ENCODE measurements at regions not wholly inside any gene's neighbourhood (a gene's known extent, or its start where the extent isn't known, plus 50 kb on each side); places are given as distances from the start of the nearest gene placed in this dataset.

DNA sequence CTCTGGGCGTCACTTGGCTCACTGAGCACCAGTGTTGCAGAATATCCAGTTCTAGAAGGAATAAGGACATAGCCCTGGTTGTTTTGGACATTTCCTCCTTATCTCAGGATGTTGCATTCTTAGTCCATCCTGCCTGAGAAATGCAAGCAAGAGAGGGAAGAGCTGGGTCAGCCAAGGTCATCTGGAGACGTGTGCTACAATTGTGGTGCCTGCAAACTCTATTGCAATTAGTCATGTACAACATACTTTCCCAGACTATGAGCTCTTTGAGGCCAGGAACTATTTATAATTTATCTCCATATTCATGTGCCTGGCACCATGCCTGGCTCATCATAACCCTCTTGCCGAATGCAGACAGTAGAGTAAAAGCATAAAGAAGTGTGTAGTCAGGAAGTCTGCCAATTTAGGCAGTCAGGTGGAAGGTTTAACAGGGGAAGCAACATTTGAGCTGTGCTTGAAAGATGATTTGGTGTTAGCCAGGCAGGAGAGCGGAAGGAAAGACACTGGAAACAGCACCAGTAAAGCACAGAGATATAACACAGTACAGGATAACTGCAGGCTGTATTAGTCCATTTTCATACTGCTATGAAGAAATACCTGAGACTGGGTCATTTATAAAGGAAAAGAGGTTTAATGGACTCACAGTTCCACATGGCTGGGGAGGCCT lies 129.4 kb upstream of the PAX6 start:
- H3K27ac Mint-ChIP-seq = no peak overlapping the region
- H3K4me3 Mint-ChIP-seq = no peak overlapping the region
- ChIA-PET POLR2A (no interaction called here), CTCF (no interaction called here)
- peaks cover 17% of the 10 kb centered on the region for H3K27me3 Mint-ChIP-seq
- H3K9me3 Mint-ChIP-seq = no peaks in the 10 kb centered on the region
- peaks cover 6% of the 10 kb centered on the region for H3K4me1 Mint-ChIP-seq (ENCODE audit: low read depth)
- H3K36me3 Mint-ChIP-seq (ENCODE audit: low read depth) = no peaks in the 10 kb centered on the region
- ATAC-seq (no peak), DNase-seq (no peak)
- intact Hi-C loops (cut with micrococcal nuclease) = no loop called here
- TF ChIP-seq CTCF (IDR thresholded peaks at IDR 0.05) = no peak

GRCh38 chr11:31939004-31939403 lies 127.9 kb upstream of the PAX6 start:
- H3K4me1 Mint-ChIP-seq (ENCODE audit: low read depth) = peaks cover 6% of the 10 kb centered on the region
- no peak for TF ChIP-seq CTCF (IDR thresholded peaks at IDR 0.05)
- ATAC-seq (no peak), DNase-seq (no peak)
- peaks cover 18% of the 10 kb centered on the region for H3K27me3 Mint-ChIP-seq
- H3K9me3 Mint-ChIP-seq = no peaks in the 10 kb centered on the region
- H3K36me3 Mint-ChIP-seq (ENCODE audit: low read depth) = no peaks in the 10 kb centered on the region
- intact Hi-C loops (cut with micrococcal nuclease) = no loop called here
- POLR2A ChIA-PET = no interaction called here
- no peak overlapping the region for H3K27ac Mint-ChIP-seq
- no peak overlapping the region for H3K4me3 Mint-ChIP-seq
- CTCF ChIA-PET = no interaction called here

DNA sequence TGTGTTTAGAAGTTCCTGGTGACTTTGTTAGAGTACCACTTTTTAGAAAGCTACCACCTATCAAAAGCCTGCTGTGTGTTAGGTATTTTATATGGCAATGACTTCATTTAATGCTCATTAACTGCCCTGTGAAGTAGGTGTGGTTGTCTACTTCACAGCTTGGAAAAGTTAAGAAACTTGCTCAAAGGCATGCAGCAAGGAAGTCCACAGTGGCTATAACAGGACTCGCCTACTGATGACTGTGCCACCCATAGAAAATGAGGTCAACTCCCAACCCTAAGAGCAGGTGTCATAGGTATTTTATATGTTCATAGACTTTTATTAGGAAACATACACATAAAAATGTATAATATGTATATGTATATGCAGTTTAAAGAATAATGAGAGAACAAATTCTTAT lies 125.2 kb upstream of the PAX6 start:
- Mint-ChIP-seq H3K27ac (no peak overlapping the region), H3K9me3 (no peaks in the 10 kb centered on the region), H3K36me3 (ENCODE audit: low read depth) (no peaks in the 10 kb centered on the region), H3K4me3 (no peak overlapping the region), H3K27me3 (peaks cover 24% of the 10 kb centered on the region), H3K4me1 (ENCODE audit: low read depth) (no peaks in the 10 kb centered on the region)
- TF ChIP-seq CTCF (IDR thresholded peaks at IDR 0.05) = no peak
- DNase-seq (no peak), ATAC-seq (no peak)
- ChIA-PET CTCF (interaction anchor here (1.4 kb wide), 1 partner anchor 21 kb away, joined by 5 read pairs; no protein-coding TSS in a partner anchor), POLR2A (no interaction called here)
- intact Hi-C loops (cut with micrococcal nuclease) = no loop called here

DNA sequence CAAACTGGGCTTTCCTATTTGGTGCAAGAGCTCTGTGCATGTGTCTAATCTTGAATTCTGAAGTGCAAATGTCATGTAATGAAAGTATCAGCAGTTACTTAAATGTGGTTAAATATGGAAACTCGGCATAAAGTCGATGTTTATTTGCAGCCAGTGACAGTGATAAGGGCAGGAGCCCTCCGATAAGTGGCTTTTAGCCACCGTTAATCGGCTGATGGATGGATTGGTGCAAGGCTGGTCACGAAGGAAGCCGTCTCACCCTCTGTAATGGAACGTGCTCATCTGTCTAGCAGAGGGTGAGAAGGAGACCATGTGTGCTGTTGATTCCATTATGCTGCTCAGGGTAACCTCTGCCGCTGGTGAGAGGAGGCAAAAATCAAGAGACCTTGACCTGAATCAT lies 121.8 kb upstream of the PAX6 start:
- ATAC-seq = no peak
- Mint-ChIP-seq H3K27me3 (peaks cover 17% of the 10 kb centered on the region), H3K4me3 (no peak overlapping the region), H3K27ac (no peak overlapping the region), H3K4me1 (ENCODE audit: low read depth) (no peaks in the 10 kb centered on the region), H3K36me3 (ENCODE audit: low read depth) (no peaks in the 10 kb centered on the region), H3K9me3 (no peaks in the 10 kb centered on the region)
- no peak for DNase-seq
- TF ChIP-seq CTCF (IDR thresholded peaks at IDR 0.05) = no peak
- CTCF ChIA-PET = interaction anchor here (1.1 kb wide), 1 partner anchor 25 kb away, joined by 3 read pairs; no protein-coding TSS in a partner anchor
- intact Hi-C loops (cut with micrococcal nuclease) = no loop called here
- POLR2A ChIA-PET = no interaction called here

DNA sequence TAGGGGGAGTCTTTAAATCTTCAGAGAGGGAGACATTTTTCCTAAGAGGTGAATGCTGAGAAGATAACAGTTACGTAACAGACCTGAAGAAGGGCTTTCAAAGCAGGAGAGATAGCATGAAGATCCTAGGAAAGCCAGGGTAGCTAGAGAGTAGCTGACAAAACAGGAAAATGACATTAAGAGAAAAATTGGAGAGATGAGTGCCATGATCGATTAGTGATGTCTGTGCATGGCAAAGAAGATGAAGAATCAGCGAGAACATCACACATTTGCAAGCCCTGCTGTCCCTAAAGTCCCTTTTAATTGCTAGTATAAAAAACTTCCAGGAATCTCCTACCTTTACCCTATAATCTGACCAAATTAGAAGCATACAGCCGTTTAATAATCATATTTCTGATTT lies 116.9 kb upstream of the PAX6 start:
- no peak for DNase-seq
- Mint-ChIP-seq H3K4me1 (ENCODE audit: low read depth) (no peaks in the 10 kb centered on the region), H3K9me3 (no peaks in the 10 kb centered on the region), H3K27ac (no peak overlapping the region), H3K4me3 (no peak overlapping the region), H3K36me3 (ENCODE audit: low read depth) (no peaks in the 10 kb centered on the region), H3K27me3 (peaks cover 4% of the 10 kb centered on the region)
- intact Hi-C loops (cut with micrococcal nuclease) = no loop called here
- TF ChIP-seq CTCF (IDR thresholded peaks at IDR 0.05) = no peak
- no peak for ATAC-seq
- CTCF ChIA-PET = no interaction called here
- POLR2A ChIA-PET = no interaction called here
